Spleen (tissue), 7 donors: ENCODE measurements at regions not wholly inside any gene's neighbourhood (a gene's known extent, or its start where the extent isn't known, plus 50 kb on each side); places are given as distances from the start of the nearest gene placed in this dataset.

Source experiments
- CTCF ChIP-seq, 11 experiments: fragments of 200-600 bp in 7 of 11; fragments of 450-650 bp in 4 of 11; sonication (generic) in 4 of 11; IDR thresholded peaks in 8 of 11; conservative IDR thresholded peaks in 3 of 11; 1 replicate in 7 of 11; 2 replicates in 4 of 11; pipeline versions ENCODE4 v1.4.0 to v1.8.0; 2016 to 2021; ENCODE audit warnings: antibody characterized with exemption in 11 of 11, inconsistent platforms in 4 of 11, mild to moderate bottlenecking in 1 of 11
- POLR2A ChIP-seq, 3 donors: fragments of 450-650 bp; IDR thresholded peaks; one replicate each; pipeline ENCODE4 v1.5.1; 2017; ENCODE audit warnings: antibody characterized with exemption in 3 of 3, mild to moderate bottlenecking in 1 of 3
- POLR2AphosphoS5 ChIP-seq, 3 donors: sonication (generic); formaldehyde crosslinking; IDR thresholded peaks; one replicate each; pipeline ENCODE4 v1.5.1; 2017; ENCODE audit warnings: antibody characterized with exemption in 3 of 3
- donor health status: DM: no; HTN: no; CAD: no; lungs with moderate emphysema.
- donor health status: DM: no; HTN: no; CAD: no.
- donor health status: DM: no; HTN: no; CAD: no.

- no peak for TF ChIP-seq CTCF (IDR thresholded peaks at IDR 0.05 in 8 of 11, conservative IDR thresholded peaks at IDR 0.05 in 3 of 11)
- no peak for TF ChIP-seq POLR2AphosphoS5 (IDR thresholded peaks at IDR 0.05)
- no peak for TF ChIP-seq POLR2A (IDR thresholded peaks at IDR 0.05)
Measured at GRCh38 chr10:58976254-58976653, 200.2 kb upstream of the PHYHIPL start.
